Smooth muscle cell (in vitro differentiated cells): ENCODE measurements at regions not wholly inside any gene's neighbourhood (a gene's known extent, or its start where the extent isn't known, plus 50 kb on each side); places are given as distances from the start of the nearest gene placed in this dataset.

Experiments used
- DNase-seq: peaks from one replicate; lab custom pipeline; 2025; ENCODE audit not compliant: unreplicated experiment; lab: John Stamatoyannopoulos, UW
- H2AFZ ChIP-seq: fragments of 200-600 bp; sonication (generic); 2 replicates; pipeline ENCODE4 v1.6.0; 2016; ENCODE audit warnings: antibody characterized with exemption, low read depth, mild to moderate bottlenecking
- H3F3A ChIP-seq: fragments of 200-600 bp; sonication (generic); 2 replicates; pipeline ENCODE4 v1.6.0; 2017; ENCODE audit warnings: antibody characterized with exemption, low read depth
- H3K27ac ChIP-seq: fragments of 200-600 bp; sonication (generic); 2 replicates; pipeline ENCODE4 v1.5.1; 2016; ENCODE audit warnings: low read depth, mild to moderate bottlenecking
- H3K27me3 ChIP-seq: fragments of 200-600 bp; sonication (generic); 2 replicates; pipeline ENCODE4 v1.6.1; 2016; ENCODE audit warnings: low read depth, mild to moderate bottlenecking
- H3K36me3 ChIP-seq: fragments of 200-600 bp; sonication (generic); 2 replicates; pipeline ENCODE4 v1.5.1; 2016; ENCODE audit warnings: low read depth
- H3K4me1 ChIP-seq: fragments of 200-600 bp; sonication (generic); 2 replicates; pipeline ENCODE4 v1.5.1; 2016; ENCODE audit warnings: low read depth
- H3K4me2 ChIP-seq: fragments of 200-600 bp; sonication (generic); 2 replicates; pipeline ENCODE4 v1.6.0; 2016; ENCODE audit warnings: mild to moderate bottlenecking
- H3K4me3 ChIP-seq: fragments of 200-600 bp; sonication (generic); 2 replicates; pipeline ENCODE4 v1.5.1; 2016; ENCODE audit warnings: mild to moderate bottlenecking
- H3K79me2 ChIP-seq: fragments of 200-600 bp; sonication (generic); 2 replicates; pipeline ENCODE4 v1.6.0; 2016; ENCODE audit warnings: low read depth, mild to moderate bottlenecking
- H3K9ac ChIP-seq: fragments of 200-600 bp; sonication (generic); 2 replicates; pipeline ENCODE4 v1.6.0; 2016; ENCODE audit warnings: low read depth
- H3K9me3 ChIP-seq: fragments of 200-600 bp; sonication (generic); replicated peaks from 2 replicates; pipeline ENCODE4 v1.5.1; 2016; ENCODE audit warnings: low read depth
- H4K20me1 ChIP-seq: fragments of 200-600 bp; sonication (generic); 2 replicates; pipeline ENCODE4 v1.6.0; 2016; ENCODE audit warnings: low read depth
- WGBS: methylation state at CpG from one replicate; pipeline ENCODE4 v1.1.7; 2016; ENCODE audit warnings: low lambda C conversion rate; 5-methylcytosine and 5-hydroxymethylcytosine counted together
- TF ChIP-seq, protein P1 (sequence below): fragments of 200-600 bp; sonication (generic); IDR thresholded peaks from 2 replicates; pipeline ENCODE4 v1.5.1; 2017; ENCODE audit warnings: borderline replicate concordance, mild to moderate bottlenecking, antibody characterized with exemption; ENCODE audit not compliant: insufficient read depth, poor library complexity, severe bottlenecking

DNA sequence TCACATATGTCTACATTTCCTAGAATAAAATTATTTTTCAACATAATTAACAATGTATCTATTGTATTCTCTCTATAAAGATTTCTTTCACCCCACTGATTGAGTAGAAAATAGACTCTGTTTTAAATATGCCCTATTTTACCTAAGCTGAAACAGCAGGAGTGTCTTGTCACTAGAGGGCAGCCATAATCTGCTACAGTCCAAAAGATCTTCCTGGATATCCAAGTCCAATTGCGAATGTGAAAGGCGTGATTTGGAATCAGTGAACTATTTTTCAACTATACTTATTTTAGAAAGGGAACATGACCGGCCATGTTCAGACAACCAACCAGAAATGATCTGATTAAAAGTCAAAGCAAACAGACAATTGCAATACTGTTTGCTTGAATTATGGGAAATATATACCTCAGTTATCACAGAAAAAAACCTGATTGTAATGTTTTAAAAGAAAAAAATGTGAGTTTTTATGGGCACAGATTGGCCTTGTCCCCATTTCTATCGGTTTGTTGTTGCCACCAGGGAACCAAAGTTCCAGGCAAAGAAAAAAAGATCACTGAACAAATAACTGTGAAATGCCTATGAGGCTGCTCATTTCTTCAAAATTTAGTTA, 1211.0 kb upstream of the ADGRL4 start:
- no peaks in the 10 kb centered on the region for H3F3A ChIP-seq
- no peak overlapping the region for H3K27ac ChIP-seq
- no peaks in the 10 kb centered on the region for H3K27me3 ChIP-seq
- no peaks in the 10 kb centered on the region for H3K4me1 ChIP-seq
- H3K9ac ChIP-seq, result no peak overlapping the region
- no peaks in the 10 kb centered on the region for H3K79me2 ChIP-seq
- H3K36me3 ChIP-seq, result no peaks in the 10 kb centered on the region
- H2AFZ ChIP-seq, result peak overlapping the region; percentile 26
- no peak overlapping the region for H3K4me3 ChIP-seq
- DNase-seq, result no peak
- 62% methylated on average over 4 of the region's 4 CpGs for WGBS
- no peaks in the 10 kb centered on the region for H4K20me1 ChIP-seq
- TF ChIP-seq, protein P1, sequence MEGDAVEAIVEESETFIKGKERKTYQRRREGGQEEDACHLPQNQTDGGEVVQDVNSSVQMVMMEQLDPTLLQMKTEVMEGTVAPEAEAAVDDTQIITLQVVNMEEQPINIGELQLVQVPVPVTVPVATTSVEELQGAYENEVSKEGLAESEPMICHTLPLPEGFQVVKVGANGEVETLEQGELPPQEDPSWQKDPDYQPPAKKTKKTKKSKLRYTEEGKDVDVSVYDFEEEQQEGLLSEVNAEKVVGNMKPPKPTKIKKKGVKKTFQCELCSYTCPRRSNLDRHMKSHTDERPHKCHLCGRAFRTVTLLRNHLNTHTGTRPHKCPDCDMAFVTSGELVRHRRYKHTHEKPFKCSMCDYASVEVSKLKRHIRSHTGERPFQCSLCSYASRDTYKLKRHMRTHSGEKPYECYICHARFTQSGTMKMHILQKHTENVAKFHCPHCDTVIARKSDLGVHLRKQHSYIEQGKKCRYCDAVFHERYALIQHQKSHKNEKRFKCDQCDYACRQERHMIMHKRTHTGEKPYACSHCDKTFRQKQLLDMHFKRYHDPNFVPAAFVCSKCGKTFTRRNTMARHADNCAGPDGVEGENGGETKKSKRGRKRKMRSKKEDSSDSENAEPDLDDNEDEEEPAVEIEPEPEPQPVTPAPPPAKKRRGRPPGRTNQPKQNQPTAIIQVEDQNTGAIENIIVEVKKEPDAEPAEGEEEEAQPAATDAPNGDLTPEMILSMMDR, result peak; percentile 57
- H3K4me2 ChIP-seq, result peak overlapping the region; percentile 38
- no peaks in the 10 kb centered on the region for H3K9me3 ChIP-seq

- Histone ChIP-seq H3K79me2 (no peaks in the 10 kb centered on the region), H3K4me1 (no peaks in the 10 kb centered on the region), H3K9ac (no peak overlapping the region), H3K9me3 (no peaks in the 10 kb centered on the region), H4K20me1 (no peaks in the 10 kb centered on the region), H3K27me3 (no peaks in the 10 kb centered on the region), H3F3A (no peaks in the 10 kb centered on the region), H3K36me3 (no peaks in the 10 kb centered on the region), H3K27ac (no peak overlapping the region), H3K4me3 (no peak overlapping the region), H3K4me2 (no peak overlapping the region), H2AFZ (no peak overlapping the region)
- DNase-seq, result no peak
- WGBS, result 80% methylated on average over 5 of the region's 5 CpGs
- TF ChIP-seq, protein P1, result no peak
These were observed 1208.5 kb upstream of the ADGRL4 start for GRCh38 chr1:80214888-80215540.

- no peak overlapping the region for H3K27ac ChIP-seq
- H3K4me2 ChIP-seq, result no peak overlapping the region
- H3K27me3 ChIP-seq, result no peaks in the 10 kb centered on the region
- no peaks in the 10 kb centered on the region for H3K79me2 ChIP-seq
- DNase-seq, result no peak
- WGBS, result 53% methylated on average over 3 of the region's 3 CpGs
- TF ChIP-seq, protein P1, result no peak
- H3K36me3 ChIP-seq, result no peaks in the 10 kb centered on the region
- no peaks in the 10 kb centered on the region for H3F3A ChIP-seq
- H2AFZ ChIP-seq, result peak overlapping the region; percentile 31
- H3K4me1 ChIP-seq, result no peaks in the 10 kb centered on the region
- no peaks in the 10 kb centered on the region for H4K20me1 ChIP-seq
- no peak overlapping the region for H3K9ac ChIP-seq
- H3K9me3 ChIP-seq, result no peaks in the 10 kb centered on the region
- no peak overlapping the region for H3K4me3 ChIP-seq
These were observed 1206.4 kb upstream of the ADGRL4 start for GRCh38 chr1:80212948-80213347.
